Neuronal stem cell (in vitro differentiated cells): ENCODE measurements at regions not wholly inside any gene's neighbourhood (a gene's known extent, or its start where the extent isn't known, plus 50 kb on each side); places are given as distances from the start of the nearest gene placed in this dataset.

Source experiments
- DNase-seq: peaks from one replicate; pipeline ENCODE4 v3.0.0-alpha.2; 2013; ENCODE audit warnings: low spot score
- H2AFZ ChIP-seq: one replicate; pipeline ENCODE4 v1.6.1; 2013; ENCODE audit warnings: mild to moderate bottlenecking, low read length, inconsistent platforms
- H2AK5ac ChIP-seq: 2 replicates; pipeline ENCODE4 v1.6.1; 2013; ENCODE audit warnings: low read depth, mild to moderate bottlenecking, inconsistent platforms, low read length, moderate library complexity, mixed read lengths
- H2BK120ac ChIP-seq: 2 replicates; pipeline ENCODE4 v1.6.1; 2013; ENCODE audit warnings: low read depth, mild to moderate bottlenecking, inconsistent platforms, low read length, moderate library complexity, mixed read lengths
- H2BK12ac ChIP-seq: one replicate; pipeline ENCODE4 v1.6.1; 2013; ENCODE audit warnings: low read length, inconsistent platforms
- H2BK15ac ChIP-seq: 2 replicates; pipeline ENCODE4 v1.6.1; 2013; ENCODE audit warnings: mild to moderate bottlenecking, low read length, inconsistent platforms, mixed read lengths
- H2BK5ac ChIP-seq: one replicate; pipeline ENCODE4 v1.6.1; 2013; ENCODE audit warnings: inconsistent platforms, mild to moderate bottlenecking, low read length, moderate library complexity
- H3K14ac ChIP-seq: one replicate; pipeline ENCODE4 v1.6.1; 2013; ENCODE audit warnings: low read length, inconsistent platforms
- H3K18ac ChIP-seq: 2 replicates; pipeline ENCODE4 v1.6.1; 2013; ENCODE audit warnings: low read length, inconsistent platforms
- H3K23ac ChIP-seq: 2 replicates; pipeline ENCODE4 v1.6.1; 2013; ENCODE audit warnings: low read depth, mild to moderate bottlenecking, mixed read lengths, low read length, inconsistent platforms; ENCODE audit not compliant: poor library complexity
- H3K27ac ChIP-seq: replicated peaks from 3 replicates; pipeline ENCODE4 v1.5.1; 2013; ENCODE audit warnings: low read length, inconsistent platforms
- H3K27me3 ChIP-seq, 3 experiments: 2 replicates each; pipeline ENCODE4 v1.6.1; 2013; ENCODE audit warnings: low read length in 3 of 3, mild to moderate bottlenecking in 2 of 3, inconsistent platforms in 1 of 3, low read depth in 1 of 3, mixed read lengths in 1 of 3, moderate library complexity in 1 of 3; ENCODE audit not compliant: control insufficient read depth in 3 of 3, insufficient read depth in 3 of 3
- H3K36me3 ChIP-seq, 2 donors: replicated peaks in 1 of 2; 2 replicates each; pipeline ENCODE4 v1.6.1; 2013; ENCODE audit warnings: low read length in 2 of 2; ENCODE audit not compliant: control insufficient read depth in 2 of 2, insufficient read depth in 2 of 2
- H3K4ac ChIP-seq: 2 replicates; pipeline ENCODE4 v1.6.1; 2013; ENCODE audit warnings: inconsistent platforms, mild to moderate bottlenecking, low read length, moderate library complexity
- H3K4me1 ChIP-seq, 2 donors: 1 replicate in 1 of 2; 2 replicates in 1 of 2; pipeline ENCODE4 v1.6.1; 2013; ENCODE audit warnings: low read length in 2 of 2, low read depth in 1 of 2; ENCODE audit not compliant: control insufficient read depth in 2 of 2, insufficient read depth in 1 of 2
- H3K4me2 ChIP-seq: one replicate; pipeline ENCODE4 v1.6.1; 2013; ENCODE audit warnings: mild to moderate bottlenecking, low read length, inconsistent platforms; ENCODE audit not compliant: insufficient read depth, poor library complexity, severe bottlenecking
- H3K4me3 ChIP-seq, 2 donors: 2 replicates each; pipeline ENCODE4 v1.5.1; 2013; ENCODE audit warnings: low read length in 2 of 2, mild to moderate bottlenecking in 2 of 2, inconsistent platforms in 1 of 2, moderate library complexity in 1 of 2
- H3K79me1 ChIP-seq: one replicate; pipeline ENCODE4 v1.6.1; 2013; ENCODE audit warnings: low read depth, mild to moderate bottlenecking, inconsistent platforms, low read length, moderate library complexity
- H3K9ac ChIP-seq: one replicate; pipeline ENCODE4 v1.6.1; 2013; ENCODE audit warnings: mild to moderate bottlenecking, low read depth, low read length, inconsistent platforms; ENCODE audit not compliant: poor library complexity
- H3K9me3 ChIP-seq, 2 donors: replicated peaks in 1 of 2; 2 replicates each; pipeline versions ENCODE3 to v1.6.1; 2013; ENCODE audit warnings: low read length in 2 of 2, mild to moderate bottlenecking in 2 of 2, inconsistent platforms in 1 of 2, low read depth in 1 of 2, mixed read lengths in 1 of 2, moderate library complexity in 1 of 2; ENCODE audit not compliant: control insufficient read depth in 2 of 2, insufficient read depth in 1 of 2
- H4K8ac ChIP-seq: one replicate; pipeline ENCODE4 v1.6.1; 2013; ENCODE audit warnings: low read depth, mild to moderate bottlenecking, inconsistent platforms, low read length, moderate library complexity
- H4K91ac ChIP-seq: one replicate; pipeline ENCODE4 v1.6.1; 2013; ENCODE audit warnings: low read length, low read depth, mild to moderate bottlenecking, inconsistent platforms; ENCODE audit not compliant: poor library complexity
- WGBS, 2 donors: extraction: QIAGEN DNeasy Blood & Tissue Kit; methylation state at CpG; one replicate each; pipeline ENCODE4 v1.1.7; 2013; ENCODE audit warnings: missing lambda C conversion rate in 2 of 2, mixed read lengths in 1 of 2; ENCODE audit not compliant: insufficient read length in 2 of 2, insufficient replicate concordance in 1 of 2; ENCODE audit errors: extremely low coverage in 2 of 2; 5-methylcytosine and 5-hydroxymethylcytosine counted together

GRCh38 chr2:145644820-145645302, 1124.9 kb upstream of the ZEB2 start:
- Histone ChIP-seq H3K23ac (no peak overlapping the region), H2AK5ac (no peak overlapping the region), H3K9me3 (no peaks in the 10 kb centered on the region), H3K27me3 (no peaks in the 10 kb centered on the region), H3K27ac (no peak overlapping the region), H3K14ac (no peak overlapping the region), H2AFZ (no peak overlapping the region), H3K36me3 (no peaks in the 10 kb centered on the region), H3K4ac (no peak overlapping the region), H2BK120ac (no peak overlapping the region), H3K4me1 (peaks cover 2 to 3% of the 10 kb centered on the region in 2 donors), H2BK15ac (no peak overlapping the region), H4K8ac (no peak overlapping the region), H4K91ac (no peak overlapping the region), H3K9ac (no peak overlapping the region), H3K18ac (no peak overlapping the region), H2BK12ac (no peak overlapping the region), H3K4me2 (no peak overlapping the region), H3K79me1 (no peaks in the 10 kb centered on the region), H3K4me3 (no peak overlapping the region), H2BK5ac (no peak overlapping the region)
- DNase-seq = no peak

- Histone ChIP-seq H3K9me3 (no peaks in the 10 kb centered on the region), H3K27ac (no peak overlapping the region), H3K23ac (no peak overlapping the region), H4K8ac (no peak overlapping the region), H3K14ac (no peak overlapping the region), H3K27me3 (no peaks in the 10 kb centered on the region), H3K4ac (no peak overlapping the region), H2BK15ac (no peak overlapping the region), H3K9ac (no peak overlapping the region), H2BK12ac (no peak overlapping the region), H3K18ac (no peak overlapping the region), H3K79me1 (no peaks in the 10 kb centered on the region), H3K4me3 (no peak overlapping the region), H4K91ac (no peak overlapping the region), H2AK5ac (no peak overlapping the region), H2AFZ (no peak overlapping the region), H3K36me3 (no peaks in the 10 kb centered on the region), H3K4me1 (no peaks in the 10 kb centered on the region), H2BK120ac (no peak overlapping the region), H2BK5ac (no peak overlapping the region), H3K4me2 (no peak overlapping the region)
- no peak for DNase-seq
- WGBS, 2 donors = no CpG with 5 or more reads among the region's 2 CpGs
These were observed 1118.8 kb upstream of the ZEB2 start for GRCh38 chr2:145638675-145639074.

- H3K27me3 ChIP-seq = no peaks in the 10 kb centered on the region
- no peak overlapping the region for H4K8ac ChIP-seq
- no peak overlapping the region for H2BK12ac ChIP-seq
- no peak overlapping the region for H3K4me3 ChIP-seq
- H3K4me1 ChIP-seq = no peaks in the 10 kb centered on the region
- no peaks in the 10 kb centered on the region for H3K9me3 ChIP-seq
- H3K14ac ChIP-seq = no peak overlapping the region
- H3K36me3 ChIP-seq = no peaks in the 10 kb centered on the region
- H2AK5ac ChIP-seq = no peak overlapping the region
- no peak overlapping the region for H2AFZ ChIP-seq
- no peak overlapping the region for H4K91ac ChIP-seq
- no peak overlapping the region for H2BK15ac ChIP-seq
- H2BK120ac ChIP-seq = no peak overlapping the region
- no peak overlapping the region for H2BK5ac ChIP-seq
- no CpG with 5 or more reads among the region's 3 CpGs for WGBS, 2 donors
- H3K79me1 ChIP-seq = no peaks in the 10 kb centered on the region
- no peak overlapping the region for H3K18ac ChIP-seq
- no peak overlapping the region for H3K4ac ChIP-seq
- no peak overlapping the region for H3K9ac ChIP-seq
- no peak overlapping the region for H3K23ac ChIP-seq
- no peak overlapping the region for H3K27ac ChIP-seq
- H3K4me2 ChIP-seq = no peak overlapping the region
- no peak for DNase-seq
These were observed 1115.9 kb upstream of the ZEB2 start for GRCh38 chr2:145635706-145636427.

GRCh38 chr2:145631561-145631960, 1111.6 kb upstream of the ZEB2 start:
- WGBS, 2 donors = no CpG with 5 or more reads among the region's 1 CpG
- Histone ChIP-seq H3K4me1 (no peaks in the 10 kb centered on the region), H4K8ac (no peak overlapping the region), H2BK15ac (no peak overlapping the region), H3K79me1 (no peaks in the 10 kb centered on the region), H3K4me3 (no peak overlapping the region), H3K9ac (no peak overlapping the region), H3K36me3 (no peaks in the 10 kb centered on the region), H2BK12ac (no peak overlapping the region), H2BK120ac (no peak overlapping the region), H4K91ac (no peak overlapping the region), H3K27ac (no peak overlapping the region), H2AFZ (no peak overlapping the region), H3K23ac (no peak overlapping the region), H3K27me3 (no peaks in the 10 kb centered on the region), H3K14ac (no peak overlapping the region), H2BK5ac (no peak overlapping the region), H3K4me2 (no peak overlapping the region), H3K9me3 (no peaks in the 10 kb centered on the region), H2AK5ac (no peak overlapping the region), H3K4ac (no peak overlapping the region), H3K18ac (no peak overlapping the region)
- DNase-seq = no peak
